ENCODE measurements at regions not wholly inside any gene's neighbourhood (a gene's known extent, or its start where the extent isn't known, plus 50 kb on each side); places are given as distances from the start of the nearest gene placed in this dataset.

DNA sequence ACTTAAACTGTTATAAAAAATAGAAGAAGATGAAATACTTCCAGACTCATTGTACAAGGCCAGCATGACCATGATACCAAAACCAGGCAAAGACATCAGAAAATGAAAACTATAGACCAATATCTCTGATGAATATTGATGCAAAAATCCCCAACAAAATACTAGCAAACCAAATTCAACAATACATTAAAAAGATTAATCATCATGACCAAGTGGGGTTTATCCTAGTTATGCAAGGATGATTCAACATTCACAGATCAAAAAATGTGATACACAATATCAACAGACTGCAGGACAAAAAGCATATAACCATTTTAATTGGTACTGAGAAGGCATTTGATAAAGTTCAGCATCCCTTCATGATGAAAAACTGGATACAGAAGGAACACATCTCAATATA lies 824.5 kb upstream of the RAG2 start:
- ATAC-seq, result no peak
- H3K36me3 ChIP-seq (ENCODE audit: low read depth), result no peaks in the 10 kb centered on the region
- DNase-seq, result no peak
- H3K4me3 ChIP-seq, result no peak overlapping the region
- intact Hi-C loops (cut with DNase I, micrococcal nuclease), result no loop called here
- no peaks in the 10 kb centered on the region for H3K4me1 ChIP-seq (ENCODE audit: low read depth)
- H3K9me3 ChIP-seq, result peaks cover 37% of the 10 kb centered on the region
- TF ChIP-seq, protein P1, sequence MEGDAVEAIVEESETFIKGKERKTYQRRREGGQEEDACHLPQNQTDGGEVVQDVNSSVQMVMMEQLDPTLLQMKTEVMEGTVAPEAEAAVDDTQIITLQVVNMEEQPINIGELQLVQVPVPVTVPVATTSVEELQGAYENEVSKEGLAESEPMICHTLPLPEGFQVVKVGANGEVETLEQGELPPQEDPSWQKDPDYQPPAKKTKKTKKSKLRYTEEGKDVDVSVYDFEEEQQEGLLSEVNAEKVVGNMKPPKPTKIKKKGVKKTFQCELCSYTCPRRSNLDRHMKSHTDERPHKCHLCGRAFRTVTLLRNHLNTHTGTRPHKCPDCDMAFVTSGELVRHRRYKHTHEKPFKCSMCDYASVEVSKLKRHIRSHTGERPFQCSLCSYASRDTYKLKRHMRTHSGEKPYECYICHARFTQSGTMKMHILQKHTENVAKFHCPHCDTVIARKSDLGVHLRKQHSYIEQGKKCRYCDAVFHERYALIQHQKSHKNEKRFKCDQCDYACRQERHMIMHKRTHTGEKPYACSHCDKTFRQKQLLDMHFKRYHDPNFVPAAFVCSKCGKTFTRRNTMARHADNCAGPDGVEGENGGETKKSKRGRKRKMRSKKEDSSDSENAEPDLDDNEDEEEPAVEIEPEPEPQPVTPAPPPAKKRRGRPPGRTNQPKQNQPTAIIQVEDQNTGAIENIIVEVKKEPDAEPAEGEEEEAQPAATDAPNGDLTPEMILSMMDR (IDR thresholded peaks at IDR 0.05), result no peak

- DNase-seq (no peak), ATAC-seq (no peak)
- Histone ChIP-seq H3K9me3 (peaks cover 53% of the 10 kb centered on the region), H3K4me3 (no peak overlapping the region), H3K36me3 (ENCODE audit: low read depth) (no peaks in the 10 kb centered on the region), H3K4me1 (ENCODE audit: low read depth) (no peaks in the 10 kb centered on the region)
- TF ChIP-seq, protein P1 (IDR thresholded peaks at IDR 0.05), result no peak
- intact Hi-C loops (cut with DNase I, micrococcal nuclease), result no loop called here
These were observed 813.3 kb upstream of the RAG2 start for GRCh38 chr11:37411289-37411688.

DNA sequence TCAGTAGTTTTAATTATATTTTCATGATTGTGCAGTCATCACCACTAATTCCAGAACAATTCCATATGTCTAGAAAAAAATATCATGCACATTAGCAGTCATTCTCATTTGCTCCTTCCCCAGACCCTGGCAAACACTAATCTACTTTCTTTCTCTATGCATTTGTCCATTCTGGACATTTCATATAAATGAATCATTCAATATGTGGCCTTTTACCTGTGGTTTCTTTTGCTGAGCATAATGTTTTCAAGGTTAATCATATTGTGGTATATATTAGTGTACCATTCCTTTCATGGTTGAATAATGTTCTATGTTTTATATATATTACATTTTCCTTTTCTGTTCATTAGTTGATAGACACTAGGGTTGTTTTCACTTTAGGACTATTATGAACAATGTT lies 811.1 kb upstream of the RAG2 start:
- ATAC-seq, result no peak

DNA sequence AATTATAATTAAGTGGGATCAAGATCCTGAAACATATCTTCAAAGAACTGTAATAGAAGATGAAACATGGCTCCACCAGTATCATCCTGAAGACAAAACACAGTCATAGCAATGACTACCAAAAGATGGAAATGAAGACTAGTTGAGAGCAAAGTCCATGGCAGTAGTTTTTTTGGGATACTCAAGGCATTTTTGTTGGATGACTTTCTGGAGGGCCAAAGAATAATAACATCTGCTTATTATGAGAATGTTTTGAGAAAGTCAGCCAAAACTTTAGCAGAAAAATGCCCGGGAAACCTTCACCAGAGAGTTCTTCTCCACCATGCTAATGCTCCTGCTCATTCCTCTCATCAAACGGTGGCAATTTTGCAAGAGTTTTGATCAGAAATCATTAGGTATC lies 809.4 kb upstream of the RAG2 start:
- TF ChIP-seq, protein P1 (IDR thresholded peaks at IDR 0.05), result no peak
- intact Hi-C loops (cut with DNase I, micrococcal nuclease), result no loop called here
- no peak for DNase-seq

More for the DNA sequence above, 811.1 kb upstream of the RAG2 start:
- intact Hi-C loops (cut with DNase I, micrococcal nuclease), result no loop called here
- Histone ChIP-seq H3K9me3 (peaks cover 56% of the 10 kb centered on the region), H3K4me3 (no peak overlapping the region), H3K36me3 (ENCODE audit: low read depth) (no peaks in the 10 kb centered on the region), H3K4me1 (ENCODE audit: low read depth) (no peaks in the 10 kb centered on the region)
- TF ChIP-seq, protein P1 (IDR thresholded peaks at IDR 0.05), result no peak
- DNase-seq, result no peak

GRCh38 chr11:37406651-37407050 lies 808.6 kb upstream of the RAG2 start:
- TF ChIP-seq, protein P1 (IDR thresholded peaks at IDR 0.05), result no peak
- DNase-seq (no peak), ATAC-seq (no peak)
- H3K36me3 ChIP-seq (ENCODE audit: low read depth), result no peaks in the 10 kb centered on the region
- peaks cover 49% of the 10 kb centered on the region for H3K9me3 ChIP-seq
- intact Hi-C loops (cut with DNase I, micrococcal nuclease), result no loop called here
- H3K4me3 ChIP-seq, result no peak overlapping the region
- H3K4me1 ChIP-seq (ENCODE audit: low read depth), result no peaks in the 10 kb centered on the region

More for the DNA sequence above, 809.4 kb upstream of the RAG2 start:
- Histone ChIP-seq H3K4me1 (ENCODE audit: low read depth) (no peaks in the 10 kb centered on the region), H3K9me3 (peaks cover 50% of the 10 kb centered on the region), H3K36me3 (ENCODE audit: low read depth) (no peaks in the 10 kb centered on the region), H3K4me3 (no peak overlapping the region)
- no peak for ATAC-seq

GRCh38 chr11:37404231-37404630 lies 806.2 kb upstream of the RAG2 start:
- Histone ChIP-seq H3K36me3 (ENCODE audit: low read depth) (no peaks in the 10 kb centered on the region), H3K4me1 (ENCODE audit: low read depth) (no peaks in the 10 kb centered on the region), H3K9me3 (peaks cover 34% of the 10 kb centered on the region), H3K4me3 (no peak overlapping the region)
- intact Hi-C loops (cut with DNase I, micrococcal nuclease), result no loop called here
- DNase-seq (no peak), ATAC-seq (no peak)
- TF ChIP-seq, protein P1 (IDR thresholded peaks at IDR 0.05), result no peak

All from mucosa of descending colon (tissue), 3 donors.